Naive thymus-derived CD4-positive, alpha-beta T cell (primary cell): ENCODE measurements at regions not wholly inside any gene's neighbourhood (a gene's known extent, or its start where the extent isn't known, plus 50 kb on each side); places are given as distances from the start of the nearest gene placed in this dataset.

Source experiments
- ATAC-seq: fragments of 150-1000 bp; cut with Tn5 transposase; 2 replicates; pipeline ENCODE4 v1.10.0; 2021; ENCODE audit warnings: mild to moderate bottlenecking, moderate library complexity
- CTCF ChIA-PET: fragments of 350-600 bp; sonication (Branson Sonifier 250); formaldehyde crosslinking; loops from one replicate; lab custom pipeline; 2021; ENCODE audit warnings: antibody characterized with exemption; lab: Charles Lee
- POLR2A ChIA-PET: fragments of 350-600 bp; sonication (Branson Sonifier 250); formaldehyde crosslinking; loops from one replicate; lab custom pipeline; 2021; ENCODE audit warnings: antibody characterized with exemption, inconsistent platforms; lab: Charles Lee
- DNase-seq, 9 donors: peaks; one replicate each; pipeline versions ENCODE4 v3.0.0 to v3.0.0-alpha.2; 2020 to 2022; ENCODE audit warnings: mixed read lengths in 1 of 9
- H3K27ac ChIP-seq: one replicate; pipeline ENCODE4 v1.7.0; 2013; ENCODE audit warnings: mild to moderate bottlenecking, low read depth, low read length, moderate library complexity
- H3K27me3 ChIP-seq, 2 donors: one replicate each; pipeline ENCODE4 v1.7.0; 2013; ENCODE audit warnings: low read length in 2 of 2, mild to moderate bottlenecking in 2 of 2, moderate library complexity in 2 of 2; ENCODE audit not compliant: control insufficient read depth in 2 of 2, insufficient read depth in 2 of 2
- H3K36me3 ChIP-seq, 3 experiments: 1 replicate in 2 of 3; 2 replicates in 1 of 3; pipeline ENCODE4 v1.7.0; 2013; ENCODE audit warnings: low read length in 3 of 3, mild to moderate bottlenecking in 3 of 3, moderate library complexity in 1 of 3; ENCODE audit not compliant: insufficient read depth in 3 of 3, control insufficient read depth in 2 of 3
- H3K4me1 ChIP-seq, 2 donors: one replicate each; pipeline ENCODE4 v1.7.0; 2013; ENCODE audit warnings: low read length in 2 of 2, mild to moderate bottlenecking in 2 of 2, moderate library complexity in 1 of 2; ENCODE audit not compliant: control insufficient read depth in 2 of 2, insufficient read depth in 2 of 2
- H3K4me3 ChIP-seq: 2 replicates; pipeline ENCODE4 v1.7.0; 2013; ENCODE audit warnings: mild to moderate bottlenecking, low read length
- H3K9me3 ChIP-seq, 3 experiments: 1 replicate in 2 of 3; 2 replicates in 1 of 3; pipeline ENCODE4 v1.7.0; 2013; ENCODE audit warnings: low read length in 3 of 3; ENCODE audit not compliant: control insufficient read depth in 2 of 3
- H3K27ac Mint-ChIP-seq, 9 donors: one replicate each; pipeline ENCODE4 v1.8.0; 2020 to 2022; ENCODE audit warnings: mixed read lengths in 9 of 9, mild to moderate bottlenecking in 8 of 9, moderate library complexity in 5 of 9, inconsistent platforms in 2 of 9
- H3K27me3 Mint-ChIP-seq, 5 donors: one replicate each; pipeline ENCODE4 v1.8.0; 2021 to 2022; ENCODE audit warnings: mixed read lengths in 5 of 5, mild to moderate bottlenecking in 1 of 5
- H3K36me3 Mint-ChIP-seq, 5 donors: one replicate each; pipeline ENCODE4 v1.8.0; 2020 to 2022; ENCODE audit warnings: mixed read lengths in 5 of 5, mild to moderate bottlenecking in 3 of 5, inconsistent platforms in 1 of 5
- H3K4me1 Mint-ChIP-seq, 7 donors: one replicate each; pipeline ENCODE4 v1.8.0; 2020 to 2022; ENCODE audit warnings: mixed read lengths in 7 of 7, mild to moderate bottlenecking in 3 of 7, inconsistent platforms in 1 of 7
- H3K4me3 Mint-ChIP-seq, 10 donors: one replicate each; pipeline ENCODE4 v1.8.0; 2020 to 2022; ENCODE audit warnings: mild to moderate bottlenecking in 10 of 10, mixed read lengths in 10 of 10, moderate library complexity in 6 of 10, inconsistent platforms in 2 of 10
- H3K9me3 Mint-ChIP-seq, 11 donors: one replicate each; pipeline ENCODE4 v1.8.0; 2020 to 2022; ENCODE audit warnings: mixed read lengths in 11 of 11, mild to moderate bottlenecking in 4 of 11, inconsistent platforms in 1 of 11, moderate library complexity in 1 of 11
- intact Hi-C, 2 donors: fragments of 100-400 bp; cut with micrococcal nuclease; formaldehyde crosslinking; loops; one replicate each; pipeline ENCODE4 v1.15.1; 2023

- POLR2A ChIA-PET = no interaction called here
- H3K27ac ChIP-seq = no peak overlapping the region
Measured at GRCh38 chr2:35790292-35790691, 565.3 kb upstream of the CRIM1 start.

GRCh38 chr2:35788543-35788942, 567.0 kb upstream of the CRIM1 start:
- Histone ChIP-seq H3K9me3 (peaks cover 0 to 9% (median 0%) of the 10 kb centered on the region in 3 experiments), H3K27ac (no peak overlapping the region), H3K4me1 (no peaks in the 10 kb centered on the region), H3K4me3 (no peak overlapping the region), H3K36me3 (no peaks in the 10 kb centered on the region), H3K27me3 (no peaks in the 10 kb centered on the region)
- no peak overlapping the region for H3K4me3 Mint-ChIP-seq
- POLR2A ChIA-PET = no interaction called here
- no peak overlapping the region for H3K27ac Mint-ChIP-seq
- intact Hi-C loops = no loop called here
- peaks cover 0 to 13% (median 7%) of the 10 kb centered on the region in 5 donors for H3K27me3 Mint-ChIP-seq
- no peaks in the 10 kb centered on the region for H3K36me3 Mint-ChIP-seq
- ATAC-seq (no peak), DNase-seq (no peak)
- peaks cover 0 to 20% (median 7%) of the 10 kb centered on the region in 11 donors for H3K9me3 Mint-ChIP-seq
- H3K4me1 Mint-ChIP-seq = no peaks in the 10 kb centered on the region
- CTCF ChIA-PET = no interaction called here

More at GRCh38 chr2:35790292-35790691, 565.3 kb upstream of the CRIM1 start:
- Mint-ChIP-seq H3K4me1 (no peaks in the 10 kb centered on the region), H3K9me3 (peaks cover 0 to 20% (median 5%) of the 10 kb centered on the region in 11 donors), H3K27ac (no peak overlapping the region), H3K27me3 (peaks cover 0 to 10% (median 8%) of the 10 kb centered on the region in 5 donors), H3K4me3 (no peak overlapping the region), H3K36me3 (no peaks in the 10 kb centered on the region)
- intact Hi-C loops = no loop called here
- Histone ChIP-seq H3K9me3 (peaks cover 0 to 9% (median 0%) of the 10 kb centered on the region in 3 experiments), H3K4me3 (no peak overlapping the region), H3K36me3 (no peaks in the 10 kb centered on the region), H3K4me1 (no peaks in the 10 kb centered on the region), H3K27me3 (no peaks in the 10 kb centered on the region)
- DNase-seq = no peak
- no peak for ATAC-seq
- CTCF ChIA-PET = no interaction called here

- Histone ChIP-seq H3K27me3 (no peaks in the 10 kb centered on the region), H3K9me3 (peaks cover 0 to 9% (median 0%) of the 10 kb centered on the region in 3 experiments), H3K4me3 (no peak overlapping the region), H3K36me3 (no peaks in the 10 kb centered on the region), H3K27ac (no peak overlapping the region), H3K4me1 (no peaks in the 10 kb centered on the region)
- no peak overlapping the region for H3K27ac Mint-ChIP-seq
- H3K4me3 Mint-ChIP-seq = no peak overlapping the region
- H3K27me3 Mint-ChIP-seq = peaks cover 0 to 13% (median 6%) of the 10 kb centered on the region in 5 donors
- POLR2A ChIA-PET = no interaction called here
- no peak for DNase-seq
- H3K36me3 Mint-ChIP-seq = no peaks in the 10 kb centered on the region
- intact Hi-C loops = no loop called here
- CTCF ChIA-PET = no interaction called here
- H3K4me1 Mint-ChIP-seq = no peaks in the 10 kb centered on the region
- ATAC-seq = no peak
- peaks cover 0 to 20% (median 7%) of the 10 kb centered on the region in 11 donors for H3K9me3 Mint-ChIP-seq
Measured at GRCh38 chr2:35787302-35788031, 568.1 kb upstream of the CRIM1 start.

- intact Hi-C loops = no loop called here
- ChIA-PET POLR2A (no interaction called here), CTCF (no interaction called here)
- Histone ChIP-seq H3K4me3 (no peak overlapping the region), H3K27me3 (no peaks in the 10 kb centered on the region), H3K36me3 (no peaks in the 10 kb centered on the region), H3K9me3 (peaks cover 0 to 9% (median 0%) of the 10 kb centered on the region in 3 experiments), H3K4me1 (no peaks in the 10 kb centered on the region), H3K27ac (no peak overlapping the region)
- Mint-ChIP-seq H3K4me1 (no peaks in the 10 kb centered on the region), H3K4me3 (no peak overlapping the region), H3K27ac (no peak overlapping the region), H3K36me3 (no peaks in the 10 kb centered on the region), H3K27me3 (peaks cover 0 to 13% (median 6%) of the 10 kb centered on the region in 5 donors), H3K9me3 (peaks cover 0 to 22% (median 8%) of the 10 kb centered on the region in 11 donors)
- DNase-seq (no peak), ATAC-seq (no peak)
Measured at GRCh38 chr2:35785564-35785963, 570.0 kb upstream of the CRIM1 start.

GRCh38 chr2:35784777-35785176, 570.8 kb upstream of the CRIM1 start:
- POLR2A ChIA-PET = no interaction called here
- H3K27ac ChIP-seq = no peak overlapping the region
- Mint-ChIP-seq H3K27me3 (peaks cover 0 to 13% (median 6%) of the 10 kb centered on the region in 5 donors), H3K4me1 (no peaks in the 10 kb centered on the region), H3K9me3 (peaks cover 0 to 26% (median 7%) of the 10 kb centered on the region in 11 donors), H3K4me3 (no peak overlapping the region), H3K36me3 (no peaks in the 10 kb centered on the region), H3K27ac (no peak overlapping the region)
- no peak for DNase-seq
- no peaks in the 10 kb centered on the region for H3K4me1 ChIP-seq
- intact Hi-C loops = no loop called here
- H3K9me3 ChIP-seq = peaks cover 0 to 9% (median 0%) of the 10 kb centered on the region in 3 experiments
- no peak for ATAC-seq
- CTCF ChIA-PET = no interaction called here
- H3K36me3 ChIP-seq = no peaks in the 10 kb centered on the region
- no peak overlapping the region for H3K4me3 ChIP-seq
- no peaks in the 10 kb centered on the region for H3K27me3 ChIP-seq

- Mint-ChIP-seq H3K27me3 (peaks cover 0 to 13% (median 6%) of the 10 kb centered on the region in 5 donors), H3K36me3 (no peaks in the 10 kb centered on the region), H3K4me3 (no peak overlapping the region), H3K27ac (no peak overlapping the region), H3K4me1 (no peaks in the 10 kb centered on the region), H3K9me3 (peaks cover 0 to 26% (median 6%) of the 10 kb centered on the region in 11 donors)
- no peaks in the 10 kb centered on the region for H3K27me3 ChIP-seq
- H3K36me3 ChIP-seq = no peaks in the 10 kb centered on the region
- DNase-seq (no peak), ATAC-seq (no peak)
- intact Hi-C loops = no loop called here
- H3K4me3 ChIP-seq = no peak overlapping the region
- no peaks in the 10 kb centered on the region for H3K4me1 ChIP-seq
- POLR2A ChIA-PET = no interaction called here
- CTCF ChIA-PET = no interaction called here
- H3K27ac ChIP-seq = no peak overlapping the region
- H3K9me3 ChIP-seq = peaks cover 0 to 9% (median 0%) of the 10 kb centered on the region in 3 experiments
Measured at GRCh38 chr2:35783723-35784122, 571.9 kb upstream of the CRIM1 start.

GRCh38 chr2:35741556-35741955, 614.0 kb upstream of the CRIM1 start:
- Histone ChIP-seq H3K27me3 (no peaks in the 10 kb centered on the region), H3K36me3 (no peaks in the 10 kb centered on the region), H3K9me3 (no peaks in the 10 kb centered on the region), H3K4me1 (no peaks in the 10 kb centered on the region), H3K27ac (no peak overlapping the region), H3K4me3 (no peak overlapping the region)
- no peaks in the 10 kb centered on the region for H3K4me1 Mint-ChIP-seq
- DNase-seq = no peak
- H3K4me3 Mint-ChIP-seq = no peak overlapping the region
- H3K9me3 Mint-ChIP-seq = peaks cover 0 to 29% (median 10%) of the 10 kb centered on the region in 11 donors
- H3K36me3 Mint-ChIP-seq = no peaks in the 10 kb centered on the region
- POLR2A ChIA-PET = no interaction called here
- CTCF ChIA-PET = no interaction called here
- peaks cover 0 to 7% (median 0%) of the 10 kb centered on the region in 5 donors for H3K27me3 Mint-ChIP-seq
- ATAC-seq = no peak
- no peak overlapping the region for H3K27ac Mint-ChIP-seq
- intact Hi-C loops = no loop called here
